GM21447 (cell line): ENCODE measurements at regions not wholly inside any gene's neighbourhood (a gene's known extent, or its start where the extent isn't known, plus 50 kb on each side); places are given as distances from the start of the nearest gene placed in this dataset.

Source experiments
- ATAC-seq: cut with Tn5 transposase; IDR thresholded peaks from one replicate; pipeline ENCODE4 v1.9.1; 2021; ENCODE audit not compliant: unreplicated experiment

DNA sequence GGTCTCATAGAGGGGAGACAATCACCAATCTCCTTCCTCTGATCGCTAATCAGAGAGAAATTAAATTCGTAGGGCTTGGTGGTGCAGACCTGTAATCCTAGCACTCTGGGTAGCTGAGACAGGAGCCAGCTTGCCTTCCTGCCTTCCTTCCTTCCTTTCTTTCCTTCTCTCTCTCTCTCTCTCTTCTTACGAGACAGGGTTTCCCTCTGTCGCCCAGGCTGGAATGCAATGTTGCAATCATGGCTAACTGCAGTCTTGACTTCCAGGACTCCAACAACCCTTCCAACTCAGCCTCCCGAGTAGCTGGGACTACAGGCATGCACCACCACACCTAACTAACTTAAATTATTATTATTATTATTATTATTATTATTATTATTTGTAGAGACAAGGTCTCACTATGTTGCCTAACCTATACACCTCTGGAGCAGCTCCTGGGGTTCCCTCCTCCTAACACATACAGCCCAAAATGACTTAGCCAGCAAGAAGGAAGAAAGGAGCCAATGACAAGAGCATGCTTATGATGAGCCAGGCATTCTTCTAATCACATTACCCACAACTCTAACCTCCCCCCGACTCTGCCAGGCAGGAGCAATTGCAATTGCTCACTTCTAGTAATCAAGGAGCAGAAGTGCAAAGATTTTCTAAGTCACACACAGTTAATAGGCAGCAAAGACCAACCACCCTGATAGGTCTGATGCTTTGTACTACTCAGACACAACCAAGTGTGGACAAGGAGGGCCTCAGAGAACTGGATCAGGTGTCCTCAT is 105.4 kb upstream of the F3 start:
- ATAC-seq, result no peak

DNA sequence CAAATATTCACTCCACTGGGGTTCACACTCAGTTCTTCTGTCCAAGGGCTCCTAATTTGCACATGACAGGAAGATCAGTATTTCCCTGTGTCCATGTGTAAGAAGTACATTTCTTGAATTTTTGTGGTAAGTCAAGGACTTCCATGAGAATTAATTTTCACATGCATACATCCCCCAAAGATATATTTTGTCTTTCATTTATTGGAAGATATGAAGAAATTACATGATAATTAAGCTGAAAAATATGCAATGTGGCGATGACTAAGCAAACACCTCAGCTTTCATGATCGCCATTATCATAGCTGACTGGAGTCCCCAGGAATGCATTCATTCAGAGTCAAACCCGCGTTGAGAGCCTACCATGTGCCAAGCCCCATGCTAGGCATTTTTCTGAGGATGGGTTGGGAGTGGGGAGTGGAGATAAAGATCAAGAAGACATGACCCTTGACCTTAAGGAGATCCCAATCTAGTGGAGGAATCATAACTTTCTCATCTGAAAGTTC is 104.6 kb upstream of the F3 start:
- ATAC-seq, result no peak

DNA sequence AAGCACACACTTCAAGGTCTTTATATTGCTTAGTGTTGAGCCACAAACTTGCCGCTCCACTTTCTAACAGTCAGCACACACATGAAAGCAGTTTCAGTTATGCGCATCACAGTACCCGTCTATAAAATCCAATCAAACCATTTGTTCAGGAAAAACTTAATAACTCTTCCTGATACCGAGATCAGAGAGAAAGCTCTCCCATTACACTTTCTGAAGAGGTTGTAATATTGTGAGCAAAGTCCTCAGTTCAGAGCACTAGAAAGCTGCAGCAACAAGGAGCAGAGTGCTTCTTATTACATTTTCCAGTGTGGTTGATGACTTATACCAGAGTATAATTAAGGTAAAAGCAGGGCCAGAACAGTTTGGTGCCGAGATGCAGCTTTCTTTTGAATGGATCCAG is 102.8 kb upstream of the F3 start:
- no peak for ATAC-seq

DNA sequence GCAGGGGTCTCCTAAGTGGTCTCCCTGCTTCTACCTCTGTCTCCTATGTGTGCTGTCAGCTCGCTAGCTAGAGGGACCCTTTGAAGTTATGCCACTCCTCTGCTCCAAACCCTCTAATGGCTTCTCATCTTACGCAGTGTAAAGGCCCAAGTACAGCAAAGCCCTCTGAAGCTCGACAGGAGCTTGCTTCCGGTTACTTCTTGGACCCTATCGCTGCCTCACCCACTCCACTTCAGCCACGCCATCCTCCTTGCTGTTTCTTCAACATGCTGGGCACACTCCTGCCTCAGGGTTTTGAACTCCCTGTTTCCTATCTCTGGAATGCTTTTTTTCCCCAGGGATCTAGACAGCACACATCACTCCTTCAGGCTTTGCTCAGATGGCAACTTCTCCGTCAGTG is 102.3 kb upstream of the F3 start:
- ATAC-seq, result no peak

DNA sequence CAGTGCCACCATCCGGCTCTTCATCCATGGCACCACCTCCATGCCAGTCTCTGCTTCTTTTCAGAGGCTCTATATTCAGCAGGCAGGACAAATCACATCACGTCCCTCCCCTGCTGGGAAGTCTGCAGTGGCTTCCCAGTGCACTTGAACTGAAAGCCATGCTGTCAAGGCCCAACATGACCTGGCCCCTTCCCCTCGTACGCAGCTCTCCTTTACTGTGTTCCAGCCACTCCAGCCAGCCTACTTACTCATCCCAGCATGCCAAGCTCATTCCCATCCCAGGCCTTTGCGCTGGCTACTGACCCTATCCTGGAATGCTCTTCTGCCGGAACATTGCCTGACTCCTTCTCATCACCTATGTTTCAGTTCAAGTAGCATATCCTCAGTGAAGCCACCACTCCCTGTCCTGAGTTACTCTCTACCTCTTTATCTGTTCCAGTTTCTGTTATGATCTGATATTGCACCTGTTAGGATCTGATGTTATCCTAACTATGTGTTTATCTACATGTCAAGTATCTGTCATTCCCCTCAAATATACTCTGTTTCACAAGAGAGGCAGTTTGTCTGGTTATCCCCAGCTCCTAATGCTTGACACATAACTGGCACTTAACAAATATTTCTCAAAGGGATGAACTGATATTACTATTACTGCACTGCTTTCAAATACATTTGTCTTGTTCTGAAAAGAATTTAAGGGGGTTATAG is 101.2 kb upstream of the F3 start:
- no peak for ATAC-seq

DNA sequence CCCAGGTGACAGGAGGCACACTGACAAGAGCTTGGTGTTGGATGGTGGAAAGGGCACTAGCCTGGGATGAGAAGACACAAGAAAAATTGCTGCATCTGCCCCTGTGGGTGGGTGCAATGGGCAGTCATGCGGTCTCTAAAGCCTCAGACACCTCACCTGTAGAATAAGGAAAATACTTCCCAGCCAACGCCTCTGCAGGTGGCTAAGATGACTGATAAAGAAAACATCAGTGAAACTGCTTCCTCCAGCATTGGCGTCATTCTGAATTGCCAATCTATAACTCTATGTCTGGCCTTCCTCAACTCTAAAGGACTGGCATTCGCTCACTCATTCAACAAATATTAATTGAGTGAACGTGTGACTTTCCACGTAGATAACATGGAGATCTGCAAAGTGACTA is 100.4 kb upstream of the F3 start:
- ATAC-seq, result no peak

DNA sequence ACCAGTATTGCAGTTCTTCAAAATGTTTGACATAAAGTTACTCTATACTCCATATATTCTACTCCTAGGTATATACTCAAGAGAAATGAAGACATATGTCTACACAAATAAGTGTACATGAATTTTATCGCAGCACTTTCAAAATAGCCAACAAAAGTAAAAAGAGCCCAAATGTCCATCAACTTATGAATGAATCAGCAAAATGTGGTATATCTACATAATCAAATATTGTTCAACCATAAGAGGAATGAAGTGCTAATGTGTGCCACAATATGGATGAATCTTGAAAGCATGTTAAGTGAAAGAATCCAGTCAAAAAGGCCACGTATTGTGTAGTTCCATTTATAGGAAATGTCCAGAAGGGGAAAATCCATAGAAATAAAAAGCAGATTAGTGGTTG is 98.6 kb upstream of the F3 start:
- ATAC-seq, result no peak

DNA sequence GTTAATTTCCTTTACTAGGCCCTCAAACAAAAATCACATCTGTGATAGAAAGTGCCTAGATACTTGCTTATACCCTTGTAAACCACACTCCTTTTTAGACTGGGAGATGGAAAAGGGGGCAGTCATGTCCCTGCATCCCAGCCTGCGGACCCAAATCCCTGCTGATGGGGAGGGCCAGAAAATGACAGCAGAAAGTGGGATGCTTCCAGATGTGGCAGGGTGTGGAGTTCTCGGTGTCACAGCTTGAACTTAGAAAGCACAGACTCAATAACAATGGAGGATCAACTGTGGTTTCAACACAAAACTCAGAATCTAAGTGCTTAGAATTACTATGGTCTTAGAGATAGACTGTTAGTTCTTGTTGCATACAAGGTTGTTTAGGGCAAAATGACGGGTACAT is 95.6 kb upstream of the F3 start:
- no peak for ATAC-seq

DNA sequence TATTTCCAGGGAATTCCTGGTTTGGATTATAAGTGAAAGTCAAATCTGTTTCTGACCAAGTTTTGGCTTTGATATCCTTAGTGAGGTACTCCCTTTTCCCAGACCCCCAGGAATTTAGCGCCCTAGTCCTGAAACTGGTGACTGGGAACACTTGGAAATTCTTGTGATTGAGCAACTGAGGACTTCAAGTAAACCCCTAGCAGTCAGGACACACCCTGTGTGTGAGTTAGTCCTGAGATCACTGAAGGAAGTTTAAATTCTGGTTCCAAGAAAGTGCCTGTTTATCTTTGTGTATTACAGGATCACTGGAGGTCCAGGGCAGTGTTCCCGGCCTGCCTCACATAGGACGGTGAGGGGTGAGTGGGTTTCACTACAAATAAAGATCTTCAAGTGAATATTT is 95.1 kb upstream of the F3 start:
- no peak for ATAC-seq

DNA sequence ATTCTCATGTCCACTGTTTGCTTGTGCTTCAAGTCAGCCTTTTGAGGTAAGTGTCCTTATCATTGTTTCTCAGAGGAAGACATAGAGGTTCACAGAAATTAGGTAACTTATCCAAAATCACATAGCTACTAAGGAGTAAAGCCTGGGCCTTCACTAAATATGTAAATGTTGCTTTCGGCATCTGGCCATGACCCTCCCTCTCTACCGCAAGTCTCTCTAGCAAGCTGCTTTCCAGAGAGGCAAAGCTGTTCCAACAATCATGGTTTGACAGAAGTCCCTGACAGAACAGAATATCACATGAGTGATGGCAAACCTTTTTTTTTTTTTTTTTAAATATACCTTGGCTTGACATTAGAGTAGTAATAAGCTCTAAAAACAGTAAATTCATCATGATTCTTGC is 94.5 kb upstream of the F3 start:
- ATAC-seq, result no peak

DNA sequence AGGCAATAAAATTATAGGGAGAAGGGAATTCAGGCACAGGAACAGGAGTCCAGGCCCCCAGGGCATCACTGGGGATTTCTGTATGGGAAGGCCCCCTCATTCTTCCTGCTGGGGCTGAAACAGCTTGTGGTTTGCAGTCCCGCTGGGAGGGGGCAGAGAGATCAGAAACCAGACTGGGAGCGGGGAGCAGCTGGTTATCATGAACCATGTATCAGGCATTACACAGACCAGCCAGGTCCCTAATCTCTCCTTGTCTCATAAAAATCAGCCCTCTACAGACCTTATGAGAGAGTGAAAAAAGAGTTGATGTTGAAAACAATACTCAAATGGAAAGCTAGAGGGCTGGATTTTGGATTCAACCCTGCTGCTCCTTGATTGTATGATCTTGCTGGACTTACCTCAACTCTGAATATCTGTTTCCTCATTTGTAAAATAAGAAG is 93.4 kb upstream of the F3 start:
- no peak for ATAC-seq

DNA sequence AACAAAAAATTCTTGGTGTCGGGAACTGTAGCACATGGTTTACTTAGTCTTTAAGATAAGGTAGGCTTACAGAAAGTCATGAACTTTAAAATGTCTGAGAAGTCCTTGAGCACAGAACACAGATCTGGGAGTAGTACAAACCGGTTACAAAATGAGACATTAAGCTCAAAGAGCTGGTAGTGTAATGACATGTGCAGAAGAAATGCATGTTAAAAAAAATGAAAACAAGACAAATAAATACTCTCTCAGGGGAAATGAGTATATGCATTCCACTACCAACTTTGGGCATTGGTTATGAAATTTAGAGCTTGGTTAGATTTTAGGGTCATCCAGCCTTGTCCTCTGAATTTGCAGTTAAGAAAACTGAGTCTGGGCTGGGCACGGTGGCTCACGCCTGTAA is 91.5 kb upstream of the F3 start:
- no peak for ATAC-seq

DNA sequence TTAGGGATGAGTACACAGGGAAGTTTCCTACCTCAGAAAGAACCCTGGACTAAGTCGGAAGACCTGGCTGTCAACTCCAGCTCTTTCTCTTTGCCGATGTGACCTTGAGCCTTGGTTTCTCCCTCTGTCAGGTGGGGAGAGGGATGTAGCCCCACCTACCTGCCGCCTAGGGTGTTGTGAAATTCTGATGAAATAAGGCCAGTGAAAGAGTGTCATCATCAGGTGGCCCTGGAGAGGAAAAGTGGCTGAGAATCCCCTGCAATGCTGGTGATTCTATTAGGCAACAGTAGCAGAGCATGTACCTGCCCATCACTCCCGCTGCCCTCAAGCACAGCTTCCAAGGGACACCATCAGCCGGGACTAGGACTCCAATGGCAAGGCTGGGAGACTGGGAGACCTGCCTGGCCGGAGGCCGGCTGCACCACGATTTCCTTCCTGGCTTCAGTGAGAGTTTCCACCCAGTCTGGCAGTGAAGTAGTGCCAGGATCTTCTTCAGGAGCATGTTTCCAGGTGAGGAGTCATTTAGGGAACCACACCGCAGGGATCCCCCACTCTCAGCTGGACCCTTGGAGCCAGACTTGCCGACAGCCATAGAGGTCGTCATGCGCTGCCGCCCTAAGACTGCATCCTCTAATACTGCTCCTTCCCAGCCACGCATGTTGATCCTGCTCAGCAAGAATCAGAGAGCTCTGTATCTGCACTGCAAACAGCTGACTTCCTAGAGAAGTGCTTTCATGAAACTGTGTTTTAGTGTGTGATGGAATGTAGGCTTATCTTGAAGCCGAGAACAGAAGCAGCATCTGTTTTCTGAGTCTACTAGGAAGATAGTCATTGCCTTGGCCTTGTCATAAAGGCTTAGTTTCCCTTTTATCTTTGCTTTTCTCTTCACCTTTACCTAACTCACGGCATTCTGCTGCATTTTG is 88.0 kb upstream of the F3 start:
- no peak for ATAC-seq

DNA sequence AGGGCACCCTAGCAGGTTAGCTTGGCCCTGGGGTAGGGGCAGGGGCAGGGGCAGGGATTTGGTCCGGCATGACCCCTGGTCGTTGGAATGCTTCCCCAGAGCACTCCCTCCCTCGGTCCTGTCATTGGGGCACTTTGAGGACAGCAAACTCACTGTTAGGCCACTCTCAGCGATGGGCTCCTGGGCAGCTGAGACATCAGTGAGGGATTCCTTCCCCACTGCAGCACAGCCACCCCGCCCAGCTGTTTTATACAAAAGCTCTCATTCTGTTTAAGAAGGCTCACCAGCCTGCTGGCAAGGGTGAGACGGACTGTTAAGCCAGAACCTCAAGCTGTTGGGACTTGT is 86.9 kb upstream of the F3 start:
- ATAC-seq, result no peak

DNA sequence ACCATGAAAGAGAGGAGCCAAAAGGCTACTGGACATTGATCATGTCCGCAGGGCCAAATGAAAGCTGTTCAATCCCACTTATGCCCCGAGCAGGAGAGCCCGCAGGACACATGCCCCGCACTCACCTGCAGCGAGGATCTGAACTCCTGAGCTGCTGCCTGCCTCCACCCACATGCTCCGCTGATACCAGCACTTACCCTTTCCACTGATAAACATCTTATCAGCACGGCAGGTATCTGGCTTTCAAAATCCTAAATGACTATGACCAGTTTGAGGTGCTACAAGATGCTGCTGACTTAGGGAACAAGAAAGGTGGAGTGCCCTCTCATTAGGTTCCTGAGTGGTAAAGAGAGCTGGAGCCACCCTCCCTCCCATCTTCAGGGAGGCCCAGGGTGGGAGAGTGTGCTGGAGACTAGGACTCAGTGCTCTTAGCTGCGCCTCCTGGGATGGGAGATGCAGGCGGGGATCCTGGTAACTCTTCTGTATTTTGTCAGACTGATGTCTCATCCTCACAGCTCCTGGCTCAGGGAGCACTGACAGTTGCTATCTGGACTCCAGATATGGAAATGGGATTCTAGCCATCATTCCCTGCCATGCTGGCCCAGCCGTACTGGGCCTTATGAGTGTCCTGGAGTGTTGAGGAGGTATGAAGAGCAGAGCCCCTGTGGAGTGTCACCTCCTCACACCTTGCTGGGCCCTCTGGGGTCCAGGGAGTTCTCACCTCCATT is 86.4 kb upstream of the F3 start:
- ATAC-seq, result no peak

DNA sequence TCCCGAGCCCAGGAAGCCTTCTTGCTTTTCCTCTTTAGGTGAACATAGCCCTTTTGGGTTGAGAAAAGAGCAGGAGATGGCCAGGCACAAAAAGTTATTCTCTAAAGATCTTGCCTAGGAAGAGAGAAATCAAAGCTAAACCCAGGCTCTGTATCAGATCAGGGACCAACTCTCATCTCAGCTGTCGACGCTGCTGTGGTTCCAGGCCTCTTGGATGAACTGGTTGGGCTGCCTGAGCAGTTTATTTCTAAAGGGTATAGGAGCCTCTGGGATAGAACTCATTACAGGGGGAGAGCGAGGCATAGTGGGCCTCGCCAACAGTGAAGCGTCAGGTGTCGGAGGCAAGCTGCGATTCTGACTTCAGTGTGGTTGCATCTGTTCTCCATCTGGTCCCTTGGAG is 82.6 kb upstream of the F3 start:
- no peak for ATAC-seq

DNA sequence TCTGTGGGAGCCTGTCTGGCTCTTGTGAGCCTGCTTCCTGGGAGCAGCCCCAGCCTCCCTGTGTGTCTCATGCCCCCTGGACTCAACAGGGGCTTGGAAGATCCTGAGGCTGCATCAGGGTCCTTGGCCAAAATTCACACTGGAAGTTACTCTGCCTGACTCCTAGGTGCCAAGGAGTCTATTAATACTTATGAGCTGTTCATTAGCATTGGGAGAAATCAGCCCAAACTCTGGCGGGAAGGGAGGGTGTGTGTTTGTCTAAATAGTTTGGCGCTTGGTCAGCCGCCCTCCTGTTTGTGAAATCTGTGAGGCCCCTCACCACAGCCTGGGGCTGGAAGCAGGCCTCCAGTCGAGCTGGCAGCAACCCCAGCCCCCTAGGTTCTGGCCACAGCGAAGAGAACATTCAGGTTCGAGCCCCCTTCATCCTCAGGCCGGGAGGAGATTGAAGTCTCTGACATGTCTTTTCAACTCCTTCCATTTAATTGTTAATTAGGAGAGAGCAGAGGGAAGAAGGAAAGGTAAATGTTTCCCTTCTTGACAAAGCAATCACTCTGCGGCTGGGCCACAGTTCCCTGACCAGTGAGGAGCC is 82.1 kb upstream of the F3 start:
- ATAC-seq, result no peak

DNA sequence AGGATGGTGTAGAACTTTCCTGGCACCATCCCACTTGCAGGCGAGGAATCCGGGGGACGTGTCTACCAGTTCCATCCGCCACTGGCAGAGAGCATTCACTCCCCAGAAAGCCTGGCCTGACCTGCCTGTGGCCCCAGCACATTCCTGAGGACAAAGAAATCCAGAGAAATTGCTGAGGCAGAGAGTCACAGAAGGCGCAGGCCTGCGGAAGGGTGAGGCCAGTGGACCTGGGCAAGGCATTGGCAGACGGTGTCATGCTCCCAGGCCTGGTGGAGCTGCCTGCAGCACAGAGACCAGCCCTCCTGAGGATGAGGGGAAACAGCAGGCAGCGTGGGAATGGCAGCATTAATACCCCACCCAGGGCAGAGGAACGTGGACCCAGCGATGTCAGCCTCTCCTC is 81.2 kb upstream of the F3 start:
- no peak for ATAC-seq

DNA sequence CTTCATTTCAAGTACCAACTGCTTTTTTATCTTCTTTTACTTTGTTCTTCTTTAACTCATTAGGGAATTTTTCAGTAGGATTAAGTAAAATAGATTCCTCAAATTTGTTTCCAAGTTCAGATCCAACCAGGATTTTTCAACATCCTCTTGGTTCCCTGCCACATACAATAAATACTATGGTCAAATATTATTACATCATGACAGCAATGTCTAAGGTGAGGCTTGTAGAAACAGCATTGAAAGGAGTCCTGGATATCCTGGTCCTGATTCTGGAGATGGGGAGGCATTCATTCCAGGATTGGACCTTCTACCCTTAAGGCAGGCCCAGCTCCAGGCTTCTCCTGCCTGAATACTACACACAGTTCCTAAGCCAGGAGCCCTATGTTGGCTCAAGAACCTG is 80.2 kb upstream of the F3 start:
- no peak for ATAC-seq

DNA sequence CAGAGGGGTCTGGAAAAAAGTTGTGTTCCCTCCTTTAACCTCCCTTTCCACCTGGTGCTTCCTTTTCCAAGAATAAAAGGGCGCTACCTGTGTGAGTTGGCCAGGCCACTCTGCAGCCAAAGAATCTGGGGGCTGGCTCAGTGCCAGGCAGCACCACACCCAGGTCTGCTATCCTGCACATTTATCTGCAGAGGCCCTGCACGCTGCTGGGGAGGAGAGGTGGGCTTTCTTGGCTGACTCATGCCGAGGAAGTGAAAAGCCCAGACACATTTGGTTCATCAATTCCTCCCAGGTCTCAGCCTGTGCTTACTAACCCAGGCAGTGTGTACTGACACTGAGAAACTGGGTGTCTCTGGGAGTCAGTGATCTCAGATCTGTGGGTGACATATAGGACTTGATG is 79.8 kb upstream of the F3 start:
- no peak for ATAC-seq
